ENCODE measurements at regions not wholly inside any gene's neighbourhood (a gene's known extent, or its start where the extent isn't known, plus 50 kb on each side); places are given as distances from the start of the nearest gene placed in this dataset.
A peak's percentile ranks its signal among the peaks of the same experiment; 100 is the strongest.

- peak; percentile 49 for FAIRE-seq
- peak; percentile 69 to 93 (median 76) for TF ChIP-seq CTCF (optimal IDR thresholded peaks at IDR 0.05 in 1 of 3, IDR thresholded peaks at IDR 0.05 in 1 of 3, conservative IDR thresholded peaks at IDR 0.05 in 1 of 3; ENCODE audit: extremely low read depth in 1 of 3, insufficient read depth in 2 of 3, low read length in 3 of 3)
- TF ChIP-seq EZH2 (IDR thresholded peaks at IDR 0.05; ENCODE audit: low read length) = no peak
- H3K9me3 ChIP-seq (ENCODE audit: control insufficient read depth, low read depth, low read length) = no peaks in the 10 kb centered on the region
- peak overlapping the region; percentile 8 for H3K4me2 ChIP-seq (ENCODE audit: control insufficient read depth, extremely low read depth, insufficient read depth, low read depth, low read length)
- no peaks in the 10 kb centered on the region for H3K4me1 ChIP-seq (ENCODE audit: control insufficient read depth, extremely low read depth, insufficient read depth, low read length)
- no peaks in the 10 kb centered on the region for H3K79me2 ChIP-seq (ENCODE audit: control insufficient read depth, insufficient read depth, low read length)
- H3K9me1 ChIP-seq (ENCODE audit: control insufficient read depth, extremely low read depth, insufficient read depth, low read length) = no peaks in the 10 kb centered on the region
- H4K20me1 ChIP-seq (ENCODE audit: control insufficient read depth, extremely low read depth, insufficient read depth, low read length) = no peaks in the 10 kb centered on the region
- no peaks in the 10 kb centered on the region for H3K36me3 ChIP-seq (ENCODE audit: control insufficient read depth in 2 of 2, extremely low read depth in 1 of 2, insufficient read depth in 2 of 2, low read length in 2 of 2)
- no peak overlapping the region for H2AFZ ChIP-seq (ENCODE audit: control insufficient read depth, low read length)
- DNase-seq (ENCODE audit: low read depth, low spot score) = no peak
- H3K9ac ChIP-seq (ENCODE audit: control insufficient read depth, extremely low read depth, insufficient read depth, low read length) = no peak overlapping the region
- no peak overlapping the region for H3K4me3 ChIP-seq (ENCODE audit: control insufficient read depth in 2 of 3, extremely low read depth in 1 of 3, insufficient read depth in 2 of 3, low read depth in 1 of 3, low read length in 3 of 3)
- H3K27me3 ChIP-seq (ENCODE audit: control insufficient read depth, extremely low read depth, insufficient read depth, low read length) = no peaks in the 10 kb centered on the region
- dilution Hi-C loops (cut with MboI; ENCODE audit: extremely low pct_ligation_motif_present, low sequenced_read_pairs) = no loop called here
- H3K27ac ChIP-seq (ENCODE audit: control insufficient read depth, insufficient read depth, low read length) = no peak overlapping the region
Measured at GRCh38 chr18:21997207-21998143, 171.9 kb upstream of the GATA6 start.

- no peaks in the 10 kb centered on the region for H3K9me1 ChIP-seq (ENCODE audit: control insufficient read depth, extremely low read depth, insufficient read depth, low read length)
- no peak for FAIRE-seq
- DNase-seq (ENCODE audit: low read depth, low spot score) = no peak
- H3K4me2 ChIP-seq (ENCODE audit: control insufficient read depth, extremely low read depth, insufficient read depth, low read depth, low read length) = no peak overlapping the region
- no peaks in the 10 kb centered on the region for H3K36me3 ChIP-seq (ENCODE audit: control insufficient read depth in 2 of 2, extremely low read depth in 1 of 2, insufficient read depth in 2 of 2, low read length in 2 of 2)
- dilution Hi-C loops (cut with MboI; ENCODE audit: extremely low pct_ligation_motif_present, low sequenced_read_pairs) = no loop called here
- H3K9ac ChIP-seq (ENCODE audit: control insufficient read depth, extremely low read depth, insufficient read depth, low read length) = no peak overlapping the region
- H3K9me3 ChIP-seq (ENCODE audit: control insufficient read depth, low read depth, low read length) = no peaks in the 10 kb centered on the region
- no peaks in the 10 kb centered on the region for H4K20me1 ChIP-seq (ENCODE audit: control insufficient read depth, extremely low read depth, insufficient read depth, low read length)
- no peaks in the 10 kb centered on the region for H3K27me3 ChIP-seq (ENCODE audit: control insufficient read depth, extremely low read depth, insufficient read depth, low read length)
- no peak overlapping the region for H2AFZ ChIP-seq (ENCODE audit: control insufficient read depth, low read length)
- H3K4me1 ChIP-seq (ENCODE audit: control insufficient read depth, extremely low read depth, insufficient read depth, low read length) = no peaks in the 10 kb centered on the region
- no peak overlapping the region for H3K4me3 ChIP-seq (ENCODE audit: control insufficient read depth in 2 of 3, extremely low read depth in 1 of 3, insufficient read depth in 2 of 3, low read depth in 1 of 3, low read length in 3 of 3)
- no peak for TF ChIP-seq CTCF (optimal IDR thresholded peaks at IDR 0.05 in 1 of 3, IDR thresholded peaks at IDR 0.05 in 1 of 3, conservative IDR thresholded peaks at IDR 0.05 in 1 of 3; ENCODE audit: extremely low read depth in 1 of 3, insufficient read depth in 2 of 3, low read length in 3 of 3)
- no peak for TF ChIP-seq EZH2 (IDR thresholded peaks at IDR 0.05; ENCODE audit: low read length)
- H3K27ac ChIP-seq (ENCODE audit: control insufficient read depth, insufficient read depth, low read length) = no peak overlapping the region
- no peaks in the 10 kb centered on the region for H3K79me2 ChIP-seq (ENCODE audit: control insufficient read depth, insufficient read depth, low read length)
Measured at GRCh38 chr18:21998486-21998885, 170.9 kb upstream of the GATA6 start.

Data from keratinocyte (primary cell).